ENCODE measurements at regions not wholly inside any gene's neighbourhood (a gene's known extent, or its start where the extent isn't known, plus 50 kb on each side); places are given as distances from the start of the nearest gene placed in this dataset.

GRCh38 chr18:68623342-68623741 lies 91.6 kb downstream of the TMX3 start:
- Histone ChIP-seq H3K27me3 (ENCODE audit: control insufficient read depth, insufficient read depth, low read length) (no peaks in the 10 kb centered on the region), H3K36me3 (replicated peaks; ENCODE audit: control insufficient read depth, insufficient read depth, low read length) (no peaks in the 10 kb centered on the region), H3K4me3 (ENCODE audit: insufficient read depth, low read depth, low read length) (no peak overlapping the region)
- peak; percentile 73 for DNase-seq

- Histone ChIP-seq H3K36me3 (replicated peaks; ENCODE audit: control insufficient read depth, insufficient read depth, low read length) (no peaks in the 10 kb centered on the region), H3K27me3 (ENCODE audit: control insufficient read depth, insufficient read depth, low read length) (no peaks in the 10 kb centered on the region), H3K4me3 (ENCODE audit: insufficient read depth, low read depth, low read length) (no peak overlapping the region)
- no peak for DNase-seq
Observed at GRCh38 chr18:68611311-68611710, 103.6 kb downstream of the TMX3 start.

- H3K4me3 ChIP-seq (ENCODE audit: insufficient read depth, low read depth, low read length) = no peak overlapping the region
- no peaks in the 10 kb centered on the region for H3K27me3 ChIP-seq (ENCODE audit: control insufficient read depth, insufficient read depth, low read length)
- DNase-seq = no peak
- H3K36me3 ChIP-seq (replicated peaks; ENCODE audit: control insufficient read depth, insufficient read depth, low read length) = no peaks in the 10 kb centered on the region
Observed at GRCh38 chr18:68608851-68609490, 105.9 kb downstream of the TMX3 start.

GRCh38 chr18:68607852-68608251 lies 107.1 kb downstream of the TMX3 start:
- H3K36me3 ChIP-seq (replicated peaks; ENCODE audit: control insufficient read depth, insufficient read depth, low read length) = no peaks in the 10 kb centered on the region
- DNase-seq = no peak

GRCh38 chr18:68604256-68604655 lies 110.7 kb downstream of the TMX3 start:
- no peak for DNase-seq
- Histone ChIP-seq H3K36me3 (replicated peaks; ENCODE audit: control insufficient read depth, insufficient read depth, low read length) (no peaks in the 10 kb centered on the region), H3K27me3 (ENCODE audit: control insufficient read depth, insufficient read depth, low read length) (no peaks in the 10 kb centered on the region), H3K4me3 (ENCODE audit: insufficient read depth, low read depth, low read length) (no peak overlapping the region)

More at GRCh38 chr18:68607852-68608251, 107.1 kb downstream of the TMX3 start:
- no peak overlapping the region for H3K4me3 ChIP-seq (ENCODE audit: insufficient read depth, low read depth, low read length)
- H3K27me3 ChIP-seq (ENCODE audit: control insufficient read depth, insufficient read depth, low read length) = no peaks in the 10 kb centered on the region

GRCh38 chr18:68596016-68596415 lies 118.9 kb downstream of the TMX3 start:
- no peaks in the 10 kb centered on the region for H3K27me3 ChIP-seq (ENCODE audit: control insufficient read depth, insufficient read depth, low read length)
- H3K36me3 ChIP-seq (replicated peaks; ENCODE audit: control insufficient read depth, insufficient read depth, low read length) = no peaks in the 10 kb centered on the region
- DNase-seq = no peak
- H3K4me3 ChIP-seq (ENCODE audit: insufficient read depth, low read depth, low read length) = no peak overlapping the region

- Histone ChIP-seq H3K4me3 (ENCODE audit: insufficient read depth, low read depth, low read length) (no peak overlapping the region), H3K36me3 (replicated peaks; ENCODE audit: control insufficient read depth, insufficient read depth, low read length) (no peaks in the 10 kb centered on the region), H3K27me3 (ENCODE audit: control insufficient read depth, insufficient read depth, low read length) (no peaks in the 10 kb centered on the region)
- DNase-seq = peak; percentile 38
Observed at GRCh38 chr18:68588169-68588568, 126.7 kb downstream of the TMX3 start.

- no peaks in the 10 kb centered on the region for H3K36me3 ChIP-seq (replicated peaks; ENCODE audit: control insufficient read depth, insufficient read depth, low read length)
- H3K4me3 ChIP-seq (ENCODE audit: insufficient read depth, low read depth, low read length) = no peak overlapping the region
- H3K27me3 ChIP-seq (ENCODE audit: control insufficient read depth, insufficient read depth, low read length) = no peaks in the 10 kb centered on the region
- no peak for DNase-seq
Observed at GRCh38 chr18:68583685-68584084, 131.2 kb downstream of the TMX3 start.

GRCh38 chr18:68574311-68574710 lies 140.6 kb downstream of the TMX3 start:
- no peak for DNase-seq
- no peaks in the 10 kb centered on the region for H3K27me3 ChIP-seq (ENCODE audit: control insufficient read depth, insufficient read depth, low read length)
- no peak overlapping the region for H3K4me3 ChIP-seq (ENCODE audit: insufficient read depth, low read depth, low read length)
- H3K36me3 ChIP-seq (replicated peaks; ENCODE audit: control insufficient read depth, insufficient read depth, low read length) = no peaks in the 10 kb centered on the region

- Histone ChIP-seq H3K4me3 (ENCODE audit: insufficient read depth, low read depth, low read length) (no peak overlapping the region), H3K27me3 (ENCODE audit: control insufficient read depth, insufficient read depth, low read length) (no peaks in the 10 kb centered on the region)
- no peak for DNase-seq
Observed at GRCh38 chr18:68569936-68570335, 145.0 kb downstream of the TMX3 start.

GRCh38 chr18:68568364-68569155 lies 146.3 kb downstream of the TMX3 start:
- Histone ChIP-seq H3K27me3 (ENCODE audit: control insufficient read depth, insufficient read depth, low read length) (no peaks in the 10 kb centered on the region), H3K4me3 (ENCODE audit: insufficient read depth, low read depth, low read length) (no peak overlapping the region), H3K36me3 (replicated peaks; ENCODE audit: control insufficient read depth, insufficient read depth, low read length) (no peaks in the 10 kb centered on the region)
- no peak for DNase-seq

More at GRCh38 chr18:68569936-68570335, 145.0 kb downstream of the TMX3 start:
- H3K36me3 ChIP-seq (replicated peaks; ENCODE audit: control insufficient read depth, insufficient read depth, low read length) = no peaks in the 10 kb centered on the region

- Histone ChIP-seq H3K27me3 (ENCODE audit: control insufficient read depth, insufficient read depth, low read length) (no peaks in the 10 kb centered on the region), H3K4me3 (ENCODE audit: insufficient read depth, low read depth, low read length) (no peak overlapping the region), H3K36me3 (replicated peaks; ENCODE audit: control insufficient read depth, insufficient read depth, low read length) (no peaks in the 10 kb centered on the region)
- DNase-seq = no peak
Observed at GRCh38 chr18:68566991-68567390, 147.9 kb downstream of the TMX3 start.

GRCh38 chr18:68564961-68565360 lies 149.9 kb downstream of the TMX3 start:
- H3K27me3 ChIP-seq (ENCODE audit: control insufficient read depth, insufficient read depth, low read length) = no peaks in the 10 kb centered on the region
- H3K36me3 ChIP-seq (replicated peaks; ENCODE audit: control insufficient read depth, insufficient read depth, low read length) = no peaks in the 10 kb centered on the region
- DNase-seq = no peak
- H3K4me3 ChIP-seq (ENCODE audit: insufficient read depth, low read depth, low read length) = no peak overlapping the region

GRCh38 chr18:68564351-68564750 lies 150.6 kb downstream of the TMX3 start:
- H3K27me3 ChIP-seq (ENCODE audit: control insufficient read depth, insufficient read depth, low read length) = no peaks in the 10 kb centered on the region
- H3K4me3 ChIP-seq (ENCODE audit: insufficient read depth, low read depth, low read length) = no peak overlapping the region
- H3K36me3 ChIP-seq (replicated peaks; ENCODE audit: control insufficient read depth, insufficient read depth, low read length) = no peaks in the 10 kb centered on the region
- DNase-seq = peak; percentile 10

- H3K4me3 ChIP-seq (ENCODE audit: insufficient read depth, low read depth, low read length) = no peak overlapping the region
Observed at GRCh38 chr18:68560128-68560527, 154.8 kb downstream of the TMX3 start.

More at GRCh38 chr18:68560128-68560527, 154.8 kb downstream of the TMX3 start:
- Histone ChIP-seq H3K36me3 (replicated peaks; ENCODE audit: control insufficient read depth, insufficient read depth, low read length) (no peaks in the 10 kb centered on the region), H3K27me3 (ENCODE audit: control insufficient read depth, insufficient read depth, low read length) (no peaks in the 10 kb centered on the region)
- no peak for DNase-seq
